Neural cell (in vitro differentiated cells): ENCODE measurements at regions not wholly inside any gene's neighbourhood (a gene's known extent, or its start where the extent isn't known, plus 50 kb on each side); places are given as distances from the start of the nearest gene placed in this dataset.

Experiments used
- CTCF ChIP-seq: fragments of 450-650 bp; IDR thresholded peaks from 2 replicates; pipeline ENCODE4 v1.5.1; 2014; ENCODE audit warnings: antibody characterized with exemption, mild to moderate bottlenecking, moderate library complexity; ENCODE audit not compliant: poor library complexity, severe bottlenecking
- EZH2 ChIP-seq: fragments of 200-600, 300-800 bp; shearing (Covaris generic), sonication (generic); IDR thresholded peaks from 2 replicates; pipeline ENCODE4 v1.6.1; 2014; ENCODE audit warnings: antibody characterized with exemption, low read length, borderline replicate concordance, mild to moderate bottlenecking; ENCODE audit not compliant: insufficient read depth, poor library complexity, severe bottlenecking
- MXI1 ChIP-seq: fragments of 450-650 bp; conservative IDR thresholded peaks from 2 replicates; pipeline ENCODE4 v1.6.1; 2014; ENCODE audit warnings: antibody characterized with exemption, mild to moderate bottlenecking; ENCODE audit not compliant: poor library complexity, severe bottlenecking
- POLR2AphosphoS5 ChIP-seq: IDR thresholded peaks from 2 replicates; pipeline ENCODE4 v1.6.1; 2012
- TAF1 ChIP-seq: IDR thresholded peaks from 2 replicates; pipeline ENCODE4 v1.6.1; 2012; ENCODE audit warnings: low read depth

GRCh38 chr12:47366579-47366978 is 286.8 kb upstream of the AMIGO2 start:
- TF ChIP-seq CTCF, result no peak
- TF ChIP-seq TAF1, result no peak
- no peak for TF ChIP-seq MXI1
- TF ChIP-seq EZH2, result no peak
- no peak for TF ChIP-seq POLR2AphosphoS5
